ENCODE measurements at regions not wholly inside any gene's neighbourhood (a gene's known extent, or its start where the extent isn't known, plus 50 kb on each side); places are given as distances from the start of the nearest gene placed in this dataset.

GRCh38 chr14:98173305-98173704, 1098.7 kb downstream of the BCL11B start:
- H3K9me3 ChIP-seq (ENCODE audit: severe bottlenecking): no peaks in the 10 kb centered on the region
- no peak for TF ChIP-seq CTCF (IDR thresholded peaks at IDR 0.05; ENCODE audit: low read depth, low read length)
- no peak overlapping the region for H3K4me3 ChIP-seq (ENCODE audit: low read depth, low read length)
- H3K36me3 ChIP-seq: no peaks in the 10 kb centered on the region
- peaks cover 53% of the 10 kb centered on the region for H3K27me3 ChIP-seq (ENCODE audit: insufficient read depth, low read depth, severe bottlenecking)
- no peak for DNase-seq
- H3K27ac ChIP-seq: no peak overlapping the region

DNA sequence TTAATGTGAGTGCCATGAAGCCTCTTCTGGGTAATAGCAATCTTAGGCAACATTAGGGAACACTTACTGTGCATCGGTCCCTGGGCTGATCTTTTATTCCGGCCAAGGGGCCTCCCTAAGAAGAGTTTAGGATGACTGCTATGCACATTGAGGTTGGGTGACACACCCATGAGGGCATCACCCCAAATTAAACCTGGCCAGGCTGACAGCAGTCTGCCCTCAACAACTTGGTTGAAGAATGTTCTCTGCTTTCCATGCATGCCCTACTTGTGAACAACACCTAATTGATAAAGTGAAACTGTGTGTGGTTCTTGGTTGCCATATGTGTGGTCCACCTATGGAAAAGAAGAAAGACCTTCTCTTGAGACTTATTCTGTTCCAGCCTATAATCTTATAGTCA, 1098.0 kb downstream of the BCL11B start:
- H3K4me3 ChIP-seq (ENCODE audit: low read depth, low read length): no peak overlapping the region
- H3K27ac ChIP-seq: no peak overlapping the region
- H3K36me3 ChIP-seq: no peaks in the 10 kb centered on the region
- no peak for TF ChIP-seq CTCF (IDR thresholded peaks at IDR 0.05; ENCODE audit: low read depth, low read length)
- DNase-seq: no peak
- H3K9me3 ChIP-seq (ENCODE audit: severe bottlenecking): no peaks in the 10 kb centered on the region
- peaks cover 53% of the 10 kb centered on the region for H3K27me3 ChIP-seq (ENCODE audit: insufficient read depth, low read depth, severe bottlenecking)

- no peak for TF ChIP-seq CTCF (IDR thresholded peaks at IDR 0.05; ENCODE audit: low read depth, low read length)
- no peaks in the 10 kb centered on the region for H3K9me3 ChIP-seq (ENCODE audit: severe bottlenecking)
- H3K27me3 ChIP-seq (ENCODE audit: insufficient read depth, low read depth, severe bottlenecking): peaks cover 56% of the 10 kb centered on the region
- no peaks in the 10 kb centered on the region for H3K36me3 ChIP-seq
- no peak overlapping the region for H3K4me3 ChIP-seq (ENCODE audit: low read depth, low read length)
- no peak for DNase-seq
- no peak overlapping the region for H3K27ac ChIP-seq
These were observed 1096.6 kb downstream of the BCL11B start for GRCh38 chr14:98175436-98175835.

DNA sequence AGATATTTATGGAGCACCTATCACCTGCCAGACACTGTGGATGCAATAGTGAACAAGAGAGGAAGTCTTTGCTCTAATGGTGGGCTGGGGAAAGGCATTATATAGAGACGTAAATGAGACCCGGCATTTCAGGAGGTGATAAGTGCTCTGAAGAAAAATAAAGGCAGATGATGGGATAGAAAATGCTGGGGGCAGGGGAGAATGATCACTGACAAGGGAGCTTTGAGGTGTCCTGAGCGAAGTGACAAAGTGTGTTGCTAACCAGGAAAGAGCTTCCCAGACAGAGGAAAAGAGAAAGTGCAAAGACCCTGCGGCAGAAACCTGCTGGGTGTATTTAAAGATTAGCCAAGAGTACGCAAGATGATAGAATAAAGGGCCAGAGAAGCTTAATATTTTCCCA, 1096.1 kb downstream of the BCL11B start:
- Histone ChIP-seq H3K27me3 (ENCODE audit: insufficient read depth, low read depth, severe bottlenecking) (peaks cover 60% of the 10 kb centered on the region), H3K27ac (no peak overlapping the region), H3K36me3 (no peaks in the 10 kb centered on the region), H3K4me3 (ENCODE audit: low read depth, low read length) (no peak overlapping the region), H3K9me3 (ENCODE audit: severe bottlenecking) (no peaks in the 10 kb centered on the region)
- TF ChIP-seq CTCF (IDR thresholded peaks at IDR 0.05; ENCODE audit: low read depth, low read length): no peak
- no peak for DNase-seq

DNA sequence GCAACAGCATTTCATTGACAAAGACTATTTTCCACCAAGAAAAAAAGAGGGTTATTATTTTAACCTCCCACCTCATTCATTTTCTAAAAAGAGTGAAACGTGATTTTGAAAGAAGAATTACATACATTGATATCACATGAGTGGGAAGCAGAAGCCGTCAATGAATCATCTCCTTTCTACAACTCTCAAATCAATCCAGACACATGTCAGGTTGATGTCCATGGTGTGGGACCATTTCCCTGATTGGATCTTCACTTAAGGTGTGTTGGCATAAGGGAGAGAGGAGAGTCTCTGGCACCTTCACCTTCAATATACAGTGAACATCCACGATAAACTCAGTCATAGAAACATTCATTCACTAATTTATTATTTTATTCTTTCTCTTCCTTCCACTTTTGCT, 1095.1 kb downstream of the BCL11B start:
- Histone ChIP-seq H3K9me3 (ENCODE audit: severe bottlenecking) (no peaks in the 10 kb centered on the region), H3K27me3 (ENCODE audit: insufficient read depth, low read depth, severe bottlenecking) (peaks cover 65% of the 10 kb centered on the region), H3K4me3 (ENCODE audit: low read depth, low read length) (no peak overlapping the region), H3K36me3 (no peaks in the 10 kb centered on the region), H3K27ac (no peak overlapping the region)
- no peak for TF ChIP-seq CTCF (IDR thresholded peaks at IDR 0.05; ENCODE audit: low read depth, low read length)
- no peak for DNase-seq

- Histone ChIP-seq H3K27me3 (ENCODE audit: insufficient read depth, low read depth, severe bottlenecking) (peaks cover 72% of the 10 kb centered on the region), H3K4me3 (ENCODE audit: low read depth, low read length) (no peak overlapping the region), H3K27ac (no peak overlapping the region), H3K9me3 (ENCODE audit: severe bottlenecking) (no peaks in the 10 kb centered on the region), H3K36me3 (no peaks in the 10 kb centered on the region)
- no peak for DNase-seq
- no peak for TF ChIP-seq CTCF (IDR thresholded peaks at IDR 0.05; ENCODE audit: low read depth, low read length)
These were observed 1094.4 kb downstream of the BCL11B start for GRCh38 chr14:98177551-98177950.
